HG03025 (cell line): ENCODE measurements at regions not wholly inside any gene's neighbourhood (a gene's known extent, or its start where the extent isn't known, plus 50 kb on each side); places are given as distances from the start of the nearest gene placed in this dataset.

Experiments used
- ATAC-seq: cut with Tn5 transposase; IDR thresholded peaks from one replicate; pipeline ENCODE4 v1.9.1; 2021; ENCODE audit warnings: mild to moderate bottlenecking, moderate library complexity; ENCODE audit not compliant: unreplicated experiment, low FRiP score

DNA sequence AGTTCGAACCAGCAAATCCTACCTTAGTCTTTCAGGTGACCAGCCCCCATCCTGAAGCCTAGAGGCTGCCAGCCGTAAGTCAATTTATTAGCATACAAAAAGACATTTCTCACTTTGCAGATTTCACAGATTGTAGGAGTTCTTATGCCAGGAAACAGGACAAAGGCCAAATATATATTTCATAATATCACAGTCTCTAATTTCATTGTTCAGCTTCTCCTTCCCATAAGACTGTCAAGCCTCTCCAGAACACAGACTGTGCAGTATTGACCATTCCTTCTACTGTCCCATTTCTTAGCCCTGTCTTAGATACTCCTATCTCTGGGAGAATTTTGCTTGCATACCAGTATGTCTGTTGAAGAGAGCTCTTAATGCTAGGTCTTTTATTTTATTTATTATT is 89.2 kb upstream of the RESF1 start:
- ATAC-seq = no peak

DNA sequence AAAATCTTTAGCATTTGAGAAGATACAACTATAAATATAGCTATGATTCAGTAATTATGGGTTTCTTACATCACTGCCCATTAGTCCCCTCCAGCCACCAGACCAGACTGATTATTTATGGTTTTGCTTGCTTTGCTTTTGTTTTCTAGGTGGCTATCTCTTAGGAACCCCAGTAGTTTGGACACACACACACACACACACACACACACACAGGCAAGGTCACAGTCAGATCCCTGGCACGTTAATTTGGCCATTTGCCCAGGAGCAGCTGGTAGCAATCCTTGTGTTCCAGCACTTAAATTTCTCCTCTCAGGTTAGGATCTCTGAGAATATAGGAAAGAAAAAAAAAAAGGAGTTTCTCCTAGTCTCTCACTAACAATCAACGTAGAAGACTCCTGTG is 90.2 kb upstream of the RESF1 start:
- no peak for ATAC-seq

DNA sequence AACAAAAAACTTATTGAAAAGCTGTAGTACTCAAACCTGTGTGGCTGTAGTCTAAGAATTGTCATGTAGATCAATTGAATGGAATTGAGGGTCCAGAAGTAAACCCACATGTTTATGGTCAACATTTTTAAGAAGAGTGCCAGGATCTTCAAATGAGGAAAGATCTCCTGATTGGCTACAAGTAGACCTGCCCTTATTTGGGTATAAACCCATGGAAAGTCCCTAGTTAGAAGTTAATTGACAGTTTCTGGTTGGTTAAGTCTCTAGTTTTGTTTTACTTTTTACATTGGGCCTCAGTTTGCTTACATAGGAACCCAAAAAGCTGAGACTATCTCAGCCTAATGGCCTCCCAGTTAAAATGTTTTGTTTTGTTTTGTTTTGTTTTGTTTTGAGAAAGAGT is 91.9 kb upstream of the RESF1 start:
- ATAC-seq = no peak

DNA sequence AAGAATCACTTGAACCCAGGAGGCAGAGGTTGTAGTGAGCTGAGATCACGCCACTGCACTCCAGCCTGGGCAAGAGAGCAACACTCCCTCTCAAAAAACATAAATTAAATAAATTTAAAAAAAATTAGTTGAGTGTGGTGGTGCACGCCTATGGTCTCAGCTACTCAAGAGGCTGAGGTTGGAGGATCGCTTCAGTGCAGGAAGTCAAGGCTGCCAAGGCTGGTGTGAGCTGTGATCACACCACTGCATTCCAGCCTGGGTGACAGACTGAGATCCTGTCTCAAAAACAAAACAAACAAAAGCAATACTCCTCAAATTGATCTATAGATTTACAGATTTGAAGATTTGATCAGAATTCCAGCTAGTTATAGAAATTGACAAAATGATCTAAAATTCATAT is 92.7 kb upstream of the RESF1 start:
- ATAC-seq = no peak

DNA sequence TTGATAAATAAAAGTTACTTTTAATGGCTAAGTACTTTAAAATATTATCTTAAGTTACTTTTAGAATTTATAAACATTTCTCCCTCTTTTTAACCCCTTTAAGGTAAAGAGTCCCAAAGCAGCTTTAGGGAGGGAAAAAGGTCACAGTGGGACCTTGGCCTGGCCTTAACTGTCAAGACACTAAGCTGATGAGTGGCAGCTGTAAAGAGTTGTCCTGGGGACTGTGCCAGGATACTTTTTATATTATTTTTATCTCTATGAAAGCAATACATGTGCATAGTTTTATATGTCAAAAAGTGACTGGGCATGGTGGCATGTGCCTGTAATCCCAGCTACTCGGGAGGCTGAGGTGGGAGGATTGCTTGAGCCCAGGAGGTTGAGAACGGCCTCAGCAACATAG is 94.2 kb upstream of the RESF1 start:
- ATAC-seq = no peak

DNA sequence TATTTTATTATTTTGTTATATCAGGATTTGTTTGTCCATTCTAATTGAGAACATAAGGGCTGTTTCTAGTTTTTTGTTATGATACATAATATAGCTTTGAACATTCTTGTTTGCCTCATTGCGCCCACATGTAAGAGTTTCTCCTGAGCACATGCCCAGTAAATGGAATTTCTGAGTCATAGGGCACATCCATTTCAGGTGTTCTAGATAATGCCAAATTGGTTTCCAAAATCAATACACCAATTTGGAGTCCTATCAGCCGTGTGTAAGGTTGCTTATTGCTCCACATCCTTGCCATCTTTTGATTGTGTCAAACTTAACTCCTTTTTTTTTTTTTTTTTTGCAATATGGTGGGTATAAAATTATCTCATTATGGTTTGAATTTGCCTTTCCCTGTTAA is 97.9 kb upstream of the RESF1 start:
- no peak for ATAC-seq

DNA sequence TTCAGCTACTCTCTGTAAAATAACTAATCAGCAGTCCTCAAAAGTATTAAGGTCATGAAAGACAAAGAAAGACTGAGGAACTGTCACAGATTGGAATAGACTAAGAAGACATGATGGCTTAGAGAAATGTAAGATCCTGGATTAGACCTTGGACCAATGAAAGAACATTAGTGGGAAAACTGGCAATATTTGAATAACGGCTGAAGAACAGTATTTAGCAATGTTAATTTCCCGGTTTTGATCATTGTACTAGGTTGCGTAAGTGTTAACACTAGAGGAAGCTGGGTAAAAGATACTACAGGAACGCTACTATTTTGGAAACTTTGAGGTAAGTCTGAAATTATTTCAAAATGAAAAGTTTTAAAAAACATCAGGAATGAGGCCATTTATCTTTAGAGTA is 98.8 kb upstream of the RESF1 start:
- ATAC-seq = no peak

DNA sequence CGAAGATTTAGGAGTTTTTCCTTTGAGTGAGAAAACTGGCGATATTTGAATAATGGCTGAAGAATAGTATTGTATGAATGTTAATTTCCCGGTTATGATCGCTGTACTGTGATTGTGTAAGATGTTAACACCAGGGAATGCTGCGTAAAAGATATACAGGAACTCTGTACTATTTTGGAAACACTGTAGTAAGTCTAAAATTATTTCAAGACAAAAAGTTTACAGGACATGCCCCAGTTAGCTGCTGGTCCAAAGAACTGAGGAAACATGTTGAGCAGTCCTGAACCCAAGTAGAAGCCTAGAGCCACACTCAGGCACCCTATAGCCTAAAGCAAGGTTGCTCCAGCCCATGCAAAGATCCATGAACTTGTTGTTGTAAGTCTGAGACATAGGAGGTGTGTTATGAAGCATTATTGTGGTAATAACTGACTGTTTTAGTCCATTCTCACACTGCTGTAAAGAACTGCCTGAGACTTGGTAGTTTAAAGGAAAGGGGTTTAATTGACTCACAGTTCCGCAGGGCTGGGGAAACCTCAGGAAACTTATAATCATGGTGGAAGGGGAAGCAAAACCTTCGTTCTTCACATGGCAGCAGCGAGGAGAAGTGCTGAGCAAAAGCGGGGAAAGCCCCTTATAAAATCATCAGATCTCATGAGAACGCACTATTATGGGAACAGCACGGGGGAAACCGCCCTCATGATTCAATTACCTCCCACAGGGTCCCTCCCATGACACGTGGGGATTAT is 99.8 kb upstream of the RESF1 start:
- ATAC-seq = no peak

DNA sequence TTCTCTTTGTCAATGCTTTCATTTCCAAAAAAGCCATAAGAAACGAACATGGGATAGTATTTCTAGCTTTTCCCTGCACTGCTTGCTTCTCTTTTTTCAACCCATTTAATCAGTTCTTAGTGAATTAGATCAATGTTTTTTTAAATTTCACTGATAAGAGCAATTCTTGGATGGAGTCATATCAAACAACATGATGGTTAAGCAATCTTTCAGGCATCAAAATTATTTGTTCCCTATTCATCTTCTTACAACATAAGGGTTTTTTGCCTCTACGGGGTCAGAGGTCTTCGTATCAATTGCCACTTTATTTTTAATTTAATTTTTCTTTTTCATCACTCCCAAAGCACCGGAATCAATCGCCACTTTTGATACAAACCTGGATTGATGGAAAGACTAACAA is 103.8 kb upstream of the RESF1 start:
- ATAC-seq = no peak

DNA sequence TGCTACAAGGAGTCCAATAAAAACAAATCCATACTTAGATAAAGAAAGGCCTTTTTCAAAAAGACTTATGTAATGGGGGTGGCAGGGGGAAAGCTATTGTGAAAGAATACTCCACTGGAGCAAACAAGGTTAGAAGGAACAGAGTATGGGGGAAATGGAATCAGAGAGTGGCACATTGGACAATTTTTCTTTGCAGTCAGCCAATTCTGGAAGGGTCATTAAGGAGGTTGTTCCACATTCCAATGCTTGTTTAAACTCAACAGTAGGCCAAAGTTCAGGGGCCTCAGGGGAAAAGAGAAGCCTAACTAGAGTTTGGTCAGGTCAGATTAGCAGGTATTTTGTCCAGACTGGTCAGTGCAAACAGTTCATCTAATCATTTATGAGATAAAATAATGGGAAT is 105.2 kb upstream of the RESF1 start:
- ATAC-seq = no peak

DNA sequence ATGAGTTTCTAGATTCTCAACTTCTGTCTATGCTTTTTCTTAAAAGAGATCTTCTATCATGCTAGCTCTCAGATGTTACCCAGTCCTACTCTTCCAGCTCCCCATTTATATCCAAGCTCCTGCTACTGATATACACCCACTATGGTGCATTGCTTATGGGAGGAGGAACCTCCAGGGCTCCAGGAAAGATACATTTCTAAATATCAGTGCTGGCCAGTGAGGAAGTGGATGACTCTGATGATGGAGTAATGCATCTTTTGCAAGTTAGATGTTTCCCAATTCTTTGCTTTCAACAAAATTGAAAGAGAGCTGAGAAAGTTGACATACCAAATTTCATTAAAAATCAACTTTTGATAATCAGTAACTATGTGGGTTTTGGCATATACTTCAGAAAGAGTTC is 105.7 kb upstream of the RESF1 start:
- ATAC-seq = no peak

DNA sequence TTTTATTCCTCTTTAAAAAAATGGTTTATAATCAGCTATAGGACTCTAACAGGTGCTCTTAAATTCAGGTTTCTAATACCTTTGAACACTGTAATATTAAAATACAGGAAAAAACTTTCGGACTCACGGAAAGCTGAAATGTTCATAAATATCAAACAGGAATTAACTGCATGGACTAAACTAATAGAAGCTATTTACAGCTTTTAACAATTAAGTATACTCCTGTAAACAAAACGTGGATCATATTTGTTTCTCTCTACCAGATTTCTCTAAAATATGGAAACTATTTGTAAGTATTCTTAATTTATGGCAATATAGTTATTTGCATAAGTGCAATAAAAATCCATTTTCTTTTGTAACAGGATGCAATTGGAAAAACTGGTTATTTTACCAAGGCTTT is 108.9 kb upstream of the RESF1 start:
- no peak for ATAC-seq

DNA sequence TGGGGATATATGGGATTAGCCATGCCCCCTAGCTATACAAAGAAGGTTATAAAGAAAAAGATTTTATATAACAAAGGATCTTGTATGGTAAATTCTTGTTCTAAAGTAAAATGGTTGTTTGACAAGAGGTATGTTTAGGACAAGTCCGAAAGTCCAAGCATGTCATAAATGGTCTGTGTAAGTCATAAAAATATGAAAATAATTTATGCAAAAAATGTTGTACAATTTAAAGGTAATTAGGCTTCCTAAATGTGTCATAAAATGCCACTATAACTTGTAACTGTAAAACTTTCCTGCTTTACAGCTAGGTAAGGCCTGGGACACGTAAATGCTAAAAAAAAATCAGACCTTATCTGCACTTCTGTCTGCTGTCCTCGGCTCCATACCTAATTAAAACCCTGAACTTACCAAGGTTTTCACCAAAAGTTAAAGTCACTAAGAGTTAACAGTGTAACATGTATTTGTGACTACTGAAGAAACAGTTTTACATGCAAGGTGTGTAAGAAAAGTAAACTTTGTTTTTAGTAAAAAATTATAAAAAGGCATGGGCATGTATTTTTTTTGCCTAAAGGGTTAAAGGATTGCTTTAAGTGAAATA is 110.0 kb upstream of the RESF1 start:
- ATAC-seq = no peak

DNA sequence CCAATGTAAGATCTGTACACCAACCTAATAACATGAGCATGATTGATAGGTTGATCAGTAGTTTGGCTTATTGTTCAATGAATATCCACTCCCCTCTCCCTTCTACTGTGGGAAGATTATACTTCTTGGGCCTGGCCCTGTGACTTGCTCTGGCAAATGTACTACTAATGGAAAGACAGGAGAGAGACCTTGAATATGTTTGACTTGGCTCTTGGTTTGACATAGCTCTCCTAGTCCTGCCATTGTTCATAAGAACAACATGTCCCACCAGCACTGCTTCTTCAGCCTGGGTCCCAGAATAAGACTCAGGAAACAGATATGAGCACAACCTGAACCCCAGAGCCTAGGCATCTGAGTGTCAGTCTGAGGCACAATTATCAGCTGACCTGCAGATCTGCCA is 112.8 kb upstream of the RESF1 start:
- ATAC-seq = no peak

DNA sequence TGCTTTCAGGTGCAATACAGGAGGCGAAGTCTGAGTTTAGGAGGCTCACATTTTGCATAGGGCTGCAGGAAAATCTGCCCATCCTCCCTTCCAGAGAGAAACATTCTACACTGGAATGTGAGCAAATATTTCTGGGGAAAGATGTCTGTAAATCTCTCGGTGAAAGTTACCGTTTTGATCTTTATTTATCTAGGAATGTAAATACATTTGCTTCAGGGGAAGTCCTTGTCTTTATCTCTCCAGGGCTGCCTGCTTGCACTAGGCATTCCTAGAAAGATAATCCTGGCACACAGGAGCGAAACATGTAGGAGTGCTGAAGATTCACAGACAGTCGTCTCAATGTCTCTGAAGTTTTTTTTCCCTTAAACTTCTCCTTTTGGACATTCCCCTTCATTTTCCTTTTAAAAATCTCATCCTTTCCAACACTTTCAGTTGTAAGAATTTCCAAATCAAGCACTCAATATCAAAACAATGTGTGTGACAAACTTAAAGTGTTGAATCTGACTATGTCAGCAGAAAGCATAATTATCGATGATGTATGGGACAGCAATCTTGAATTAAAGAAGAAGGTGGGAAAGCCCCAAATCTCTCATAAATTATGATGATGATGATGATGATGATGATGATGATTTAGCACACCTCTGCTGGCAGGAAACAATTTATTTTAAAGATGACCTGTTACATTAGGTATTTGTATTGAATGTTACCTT is 113.4 kb upstream of the RESF1 start:
- ATAC-seq = no peak

DNA sequence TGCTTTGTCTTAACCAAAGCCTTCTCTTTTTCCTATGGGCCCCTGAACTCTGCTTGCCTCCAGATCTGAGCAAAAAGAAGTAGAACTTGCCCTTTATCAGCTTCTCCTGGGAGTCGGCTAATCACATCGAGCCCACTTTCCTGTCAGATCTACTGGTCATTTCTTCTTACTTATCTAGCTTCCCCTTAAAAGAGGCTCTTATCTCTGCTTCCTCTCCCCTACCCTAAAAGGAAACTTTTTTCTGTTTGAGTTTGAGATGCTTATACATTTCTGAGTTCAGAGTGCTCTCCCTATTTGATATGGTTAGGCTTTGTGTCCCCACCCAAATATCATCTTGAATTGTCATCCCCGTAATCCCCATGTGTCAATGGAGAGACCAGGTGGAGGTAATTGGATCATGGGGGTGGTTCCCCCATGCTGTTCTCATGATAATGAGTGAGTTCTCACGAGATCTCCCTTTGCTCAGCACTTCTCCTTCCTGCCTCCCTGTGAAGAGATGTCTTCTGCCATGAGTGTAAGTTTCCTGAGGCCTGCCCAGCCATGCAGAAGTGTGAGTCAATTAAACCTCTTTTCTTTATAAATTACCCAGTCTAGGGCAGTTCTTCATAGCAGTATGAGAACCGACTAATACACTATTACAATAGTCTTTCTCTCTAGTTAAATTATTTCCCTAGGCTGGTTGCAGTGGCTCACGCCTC is 114.7 kb upstream of the AMN1 start:
- ATAC-seq = no peak

DNA sequence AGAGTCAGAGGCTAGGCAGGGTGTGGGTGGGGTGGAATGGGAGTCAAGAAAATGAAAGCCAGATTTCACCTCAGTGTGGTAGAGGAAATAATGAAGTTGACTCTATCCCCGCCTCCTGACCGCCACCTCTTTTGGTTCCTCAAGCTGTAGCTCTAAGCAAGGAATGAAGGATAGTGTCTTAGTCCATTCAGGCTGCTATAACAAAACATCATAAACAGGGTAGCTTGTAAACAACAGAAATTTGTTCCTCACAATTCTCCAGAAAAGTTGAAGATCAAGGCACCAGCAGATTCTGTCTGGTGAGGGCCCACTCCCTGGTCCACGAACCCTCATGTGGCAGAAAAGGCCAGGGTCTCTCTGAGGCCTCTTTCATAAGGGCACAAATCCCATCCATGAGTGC is 109.1 kb upstream of the AMN1 start:
- no peak for ATAC-seq

DNA sequence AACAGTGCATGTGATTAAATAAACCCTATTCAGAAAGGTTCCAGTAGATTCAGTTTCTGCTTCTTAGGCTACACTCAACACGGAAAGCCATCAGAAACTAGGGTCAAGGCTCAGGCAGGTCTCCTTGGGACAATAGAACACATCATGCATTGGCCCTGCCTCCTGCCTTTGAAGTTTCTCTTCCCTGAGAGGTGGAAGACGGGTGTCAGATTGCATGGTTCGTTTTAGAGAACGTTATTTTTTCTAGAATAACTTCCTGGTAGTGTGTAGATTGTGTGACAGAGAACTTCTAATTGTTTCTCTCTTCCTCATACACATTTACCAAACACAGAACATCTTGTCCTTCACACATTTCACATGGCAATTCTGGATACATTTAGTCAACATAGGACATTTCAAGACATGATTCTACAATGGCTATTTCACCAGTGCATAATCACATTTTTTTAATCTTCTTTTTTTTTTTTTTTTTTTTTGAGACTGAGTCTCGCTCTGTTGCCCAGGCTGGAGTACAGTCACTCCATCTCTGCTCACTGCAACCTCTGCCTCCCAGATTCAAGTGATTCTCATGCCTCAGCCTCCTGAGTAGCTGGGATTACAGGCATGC is 106.6 kb upstream of the AMN1 start:
- ATAC-seq = no peak

DNA sequence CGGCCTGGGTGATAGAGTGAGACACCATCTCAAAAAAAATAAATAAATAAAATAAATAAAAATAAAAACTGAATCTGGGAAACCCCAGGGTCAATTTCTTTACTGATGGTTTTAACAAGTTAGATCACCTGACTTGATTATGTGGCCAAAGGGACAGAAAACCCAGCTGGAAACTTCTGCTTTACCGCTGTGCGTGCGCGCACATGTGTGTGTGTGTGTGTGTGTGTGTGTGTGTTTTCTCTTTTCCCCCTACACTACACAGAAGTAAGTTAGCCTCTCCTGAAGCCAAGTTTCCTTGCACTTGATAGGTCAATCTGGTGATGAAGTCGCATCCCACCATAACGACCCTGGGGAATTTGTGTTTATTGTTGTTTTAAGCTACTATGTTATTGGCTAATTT is 105.3 kb upstream of the AMN1 start:
- no peak for ATAC-seq

DNA sequence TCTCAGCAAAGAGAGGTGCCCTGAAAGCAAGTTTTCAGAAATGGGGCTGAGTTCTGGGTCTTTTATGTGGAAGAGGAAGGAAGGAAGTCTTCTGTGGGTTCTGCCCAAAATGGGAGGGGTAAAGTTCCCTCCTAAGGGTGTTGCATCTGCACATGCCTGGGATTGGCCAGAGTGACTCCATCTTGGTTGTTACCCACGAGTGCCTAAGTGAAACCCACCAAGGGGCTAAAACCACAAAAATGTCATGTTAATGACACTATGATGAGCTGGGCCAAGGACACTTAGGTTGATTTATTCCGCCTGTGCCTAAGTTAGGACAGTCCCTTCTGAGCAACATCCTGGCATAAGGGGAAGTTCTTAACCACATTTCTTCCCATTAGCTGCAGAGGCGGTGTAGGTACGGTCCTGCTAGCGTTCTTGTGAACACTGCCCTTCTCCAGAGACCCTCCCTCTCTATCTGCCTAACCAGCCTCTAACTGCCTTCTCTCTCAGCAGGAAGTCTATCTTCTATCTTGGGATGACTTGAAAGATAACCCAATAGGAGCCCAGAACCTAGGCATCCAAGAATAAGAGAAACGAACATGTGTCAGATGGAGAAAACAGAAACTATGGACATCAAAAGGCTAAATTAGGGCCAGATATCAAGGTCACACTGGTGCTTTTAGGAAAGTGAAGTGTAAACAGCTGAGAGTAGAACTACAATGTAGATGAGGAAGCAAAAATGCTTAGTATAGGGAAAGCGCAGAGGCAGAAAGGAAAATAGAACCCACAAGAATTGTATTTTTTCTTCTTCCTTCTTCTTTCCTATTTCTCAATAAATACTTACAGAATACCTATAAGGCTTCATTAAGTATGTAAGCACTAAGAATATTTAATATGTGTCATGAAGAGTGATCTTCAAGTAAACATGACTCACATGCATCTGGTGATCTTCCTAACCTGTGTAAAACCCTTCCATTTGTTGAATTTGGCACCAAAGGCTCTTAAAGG is 104.2 kb upstream of the AMN1 start:
- no peak for ATAC-seq
